Stimulated activated CD4-positive, alpha-beta T cell treated with anti-CD3 and anti-CD28 coated beads, Interleukin-2, amount 100 ng/mL, for 48 hours (primary cell): ENCODE measurements at regions not wholly inside any gene's neighbourhood (a gene's known extent, or its start where the extent isn't known, plus 50 kb on each side); places are given as distances from the start of the nearest gene placed in this dataset.

Source experiments
- DNase-seq, 2 donors: peaks; one replicate each; pipeline ENCODE4 v3.0.0-alpha.2; 2020

DNA sequence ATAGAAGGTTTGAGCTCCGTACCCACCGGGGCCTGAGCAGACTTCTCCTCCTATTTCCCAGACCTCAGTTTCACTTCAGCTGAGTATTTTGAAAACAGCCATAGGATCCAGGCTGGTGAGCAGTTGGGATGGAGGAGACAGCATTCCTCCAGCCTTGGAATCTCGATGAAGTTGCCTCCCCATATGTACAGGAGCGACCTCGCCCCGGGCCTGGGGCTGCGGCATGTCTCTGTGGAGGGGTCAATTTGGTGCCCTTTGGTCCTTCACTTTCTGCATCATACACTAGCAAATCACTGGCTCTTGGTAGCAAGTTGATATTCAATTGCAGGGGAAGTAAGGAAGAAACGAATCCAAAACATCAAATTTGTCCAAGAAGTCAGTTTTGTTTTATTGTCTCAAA lies 402.0 kb upstream of the IRX4 start:
- no peak for DNase-seq

DNA sequence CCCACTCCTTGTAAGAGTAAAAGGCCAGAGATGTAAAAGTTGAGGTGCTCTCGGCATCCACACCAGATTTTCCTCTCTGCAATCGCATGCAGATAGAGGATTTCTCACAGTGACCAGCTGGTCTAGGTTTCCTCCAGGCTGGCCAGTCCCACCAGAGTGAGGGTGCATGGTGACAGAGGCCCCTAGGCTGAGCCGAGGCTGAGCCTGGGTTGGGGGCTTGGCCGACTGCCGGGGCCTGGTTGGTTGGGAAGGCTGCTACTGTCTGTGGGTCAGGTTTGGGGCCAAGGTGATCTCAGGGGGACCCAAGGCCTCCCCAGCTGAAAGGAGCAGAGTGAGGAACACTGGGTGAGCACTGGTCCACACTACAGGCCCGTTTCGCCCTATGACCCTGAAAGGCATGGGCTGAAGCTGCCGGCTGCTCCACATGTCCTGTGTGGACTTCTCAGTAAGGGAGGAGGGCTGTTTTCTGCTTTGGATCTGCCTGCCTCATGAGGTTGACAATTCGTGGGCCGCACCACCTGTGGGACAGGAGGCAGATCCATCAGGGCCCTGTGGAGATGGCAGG lies 400.8 kb upstream of the IRX4 start:
- no peak for DNase-seq

GRCh38 chr5:2282893-2283292 lies 400.2 kb upstream of the IRX4 start:
- no peak for DNase-seq

GRCh38 chr5:2282034-2282690 lies 399.4 kb upstream of the IRX4 start:
- no peak for DNase-seq

DNA sequence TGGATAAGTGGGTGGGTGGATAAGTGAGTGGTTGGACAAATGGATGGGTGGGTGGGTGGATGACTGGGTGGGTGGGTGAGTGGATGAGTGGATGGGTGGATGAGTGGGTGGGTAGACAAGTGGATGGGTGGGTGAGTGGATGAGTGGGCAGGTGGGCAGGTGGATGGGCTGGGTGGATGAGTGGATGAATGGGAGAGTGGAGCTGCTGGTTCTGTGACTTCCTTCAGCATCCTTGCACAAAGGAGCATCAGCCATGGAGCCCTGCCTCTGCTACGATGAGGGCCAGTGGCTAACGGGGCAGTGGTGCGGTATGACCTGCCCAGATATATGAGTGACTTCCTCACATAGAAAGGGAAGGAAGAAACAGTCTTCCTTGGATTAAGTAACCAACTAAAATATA lies 398.7 kb upstream of the IRX4 start:
- no peak for DNase-seq

- no peak for DNase-seq
Observed at GRCh38 chr5:2280318-2280717, 397.6 kb upstream of the IRX4 start.

DNA sequence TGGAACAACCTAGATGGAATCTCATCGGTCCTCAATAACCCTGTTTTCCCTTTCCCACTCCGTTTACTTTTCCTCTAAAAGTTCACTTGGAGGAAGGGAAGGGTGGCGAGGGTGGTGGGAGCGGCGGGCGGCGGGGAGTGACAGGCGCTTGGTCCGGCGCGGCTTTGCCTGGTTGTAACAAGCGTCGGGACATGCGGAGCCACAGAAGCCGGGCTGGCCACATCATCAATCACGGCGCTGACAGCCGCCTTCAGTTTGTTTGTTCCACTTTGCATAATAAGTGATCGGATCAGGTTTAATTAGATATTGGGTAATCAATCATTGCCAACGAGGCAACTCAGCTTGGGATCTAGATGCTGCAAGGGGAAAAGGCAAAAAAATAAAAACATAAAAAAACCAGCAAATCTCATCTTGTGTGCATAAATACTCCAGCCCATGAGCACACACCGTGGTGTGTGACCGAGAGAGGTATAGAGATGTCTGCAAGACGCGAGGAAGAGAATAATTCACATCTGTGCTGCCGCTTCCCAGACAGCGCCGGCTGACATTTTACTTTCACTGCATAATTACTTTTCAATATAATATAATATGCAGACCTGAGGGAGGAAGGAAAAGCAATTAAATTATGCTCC lies 396.2 kb upstream of the IRX4 start:
- DNase-seq, result no peak

DNA sequence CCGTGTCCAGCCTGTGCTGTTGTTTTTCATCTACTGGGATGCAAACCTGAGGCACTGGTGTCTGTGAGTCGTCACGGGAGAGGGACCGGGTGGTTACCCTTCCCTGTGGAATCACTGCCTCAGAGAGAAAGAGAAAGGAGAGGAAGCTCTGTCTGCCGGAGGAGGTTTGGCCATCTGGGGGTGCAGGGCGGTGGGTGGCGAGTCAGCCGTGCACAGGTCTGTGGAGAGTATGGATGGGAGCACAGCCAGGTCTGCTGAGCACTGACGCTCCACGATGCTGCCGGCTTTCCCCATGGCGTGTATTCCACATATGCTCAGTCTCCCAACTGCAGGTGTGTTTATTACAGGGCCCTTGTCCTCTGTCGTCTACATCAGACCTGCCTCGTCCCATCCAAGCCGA lies 395.2 kb upstream of the IRX4 start:
- no peak for DNase-seq

GRCh38 chr5:2276101-2276500 lies 393.4 kb upstream of the IRX4 start:
- no peak for DNase-seq

GRCh38 chr5:2272755-2273154 lies 390.0 kb upstream of the IRX4 start:
- DNase-seq, result no peak

DNA sequence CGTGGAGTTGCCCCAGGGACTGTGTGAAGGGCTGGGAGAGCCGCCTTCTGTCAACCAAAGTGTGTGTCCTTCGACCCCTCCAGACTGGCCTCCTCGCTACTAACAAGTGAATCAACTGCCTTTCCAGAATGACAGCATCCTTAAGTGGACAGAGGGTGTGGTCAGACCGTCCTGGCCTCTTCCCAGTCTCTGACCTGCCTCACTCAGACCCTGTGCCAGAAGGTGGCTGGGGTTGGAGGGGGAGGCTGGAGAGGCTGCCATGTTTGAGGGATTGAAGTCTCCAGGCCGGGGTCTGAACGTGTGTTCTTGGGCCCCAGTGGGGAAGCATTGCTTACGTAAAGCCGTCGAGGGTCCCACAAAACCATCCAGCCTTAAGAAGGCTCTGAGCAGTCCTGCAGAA lies 389.3 kb upstream of the IRX4 start:
- no peak for DNase-seq

GRCh38 chr5:2271316-2271715 lies 388.6 kb upstream of the IRX4 start:
- DNase-seq, result no peak

- DNase-seq, result no peak
Observed at GRCh38 chr5:2270467-2270866, 387.7 kb upstream of the IRX4 start.

GRCh38 chr5:2269656-2270055 lies 386.9 kb upstream of the IRX4 start:
- no peak for DNase-seq

GRCh38 chr5:2267991-2268390 lies 385.3 kb upstream of the IRX4 start:
- DNase-seq, result no peak

DNA sequence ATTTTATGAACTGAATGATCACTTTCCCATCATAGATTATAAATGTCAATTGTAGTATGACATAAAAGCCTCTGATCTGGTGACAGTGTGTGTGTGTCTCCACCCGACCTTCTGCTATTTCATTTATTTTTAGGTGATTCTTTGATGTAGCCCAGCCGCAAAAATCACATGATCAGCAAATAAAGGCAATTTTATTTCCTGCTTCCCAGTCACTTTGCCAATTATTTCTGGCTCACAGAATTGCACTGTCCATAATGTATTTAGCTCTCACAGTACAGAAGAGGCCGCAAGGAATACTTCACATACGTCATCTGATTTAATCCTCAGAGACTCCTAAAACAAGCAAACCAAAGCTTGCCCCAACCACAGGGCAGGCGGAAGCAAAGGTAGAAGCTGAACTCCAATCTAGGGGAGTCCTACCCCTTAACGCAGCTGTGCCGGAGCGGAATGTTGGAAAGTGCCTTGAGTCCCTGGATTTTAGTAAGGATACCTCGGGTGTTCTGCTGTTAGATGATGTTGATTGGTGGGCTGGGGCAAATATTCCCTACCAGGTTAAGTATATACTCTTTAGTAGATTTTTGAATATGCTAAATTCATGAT lies 384.0 kb upstream of the IRX4 start:
- DNase-seq, result no peak

GRCh38 chr5:2265341-2265740 lies 382.6 kb upstream of the IRX4 start:
- DNase-seq, result no peak

- no peak for DNase-seq
Observed at GRCh38 chr5:2263763-2264162, 381.0 kb upstream of the IRX4 start.

DNA sequence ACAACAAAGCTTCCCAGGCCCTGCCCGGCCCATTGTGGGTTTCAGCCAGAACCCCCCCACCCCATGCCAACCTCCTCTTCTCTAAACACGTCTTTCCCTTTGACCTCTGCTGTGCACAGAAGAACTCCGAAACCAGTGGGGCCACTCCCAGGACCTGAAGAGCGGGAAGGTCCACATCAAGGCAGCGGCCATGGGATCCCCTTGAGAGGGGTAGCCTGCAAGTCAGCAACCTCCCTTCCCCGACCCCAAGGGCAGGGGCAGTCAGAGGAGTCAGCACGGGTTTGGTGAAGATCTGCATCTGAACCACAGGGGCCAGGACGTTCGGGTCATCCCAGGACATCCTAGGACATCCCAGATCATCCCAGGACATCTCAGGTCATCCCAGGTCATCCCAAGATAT lies 379.9 kb upstream of the IRX4 start:
- no peak for DNase-seq

- DNase-seq, result no peak
Observed at GRCh38 chr5:2261004-2261703, 378.4 kb upstream of the IRX4 start.

- no peak for DNase-seq
Observed at GRCh38 chr5:2260211-2261003, 377.7 kb upstream of the IRX4 start.

DNA sequence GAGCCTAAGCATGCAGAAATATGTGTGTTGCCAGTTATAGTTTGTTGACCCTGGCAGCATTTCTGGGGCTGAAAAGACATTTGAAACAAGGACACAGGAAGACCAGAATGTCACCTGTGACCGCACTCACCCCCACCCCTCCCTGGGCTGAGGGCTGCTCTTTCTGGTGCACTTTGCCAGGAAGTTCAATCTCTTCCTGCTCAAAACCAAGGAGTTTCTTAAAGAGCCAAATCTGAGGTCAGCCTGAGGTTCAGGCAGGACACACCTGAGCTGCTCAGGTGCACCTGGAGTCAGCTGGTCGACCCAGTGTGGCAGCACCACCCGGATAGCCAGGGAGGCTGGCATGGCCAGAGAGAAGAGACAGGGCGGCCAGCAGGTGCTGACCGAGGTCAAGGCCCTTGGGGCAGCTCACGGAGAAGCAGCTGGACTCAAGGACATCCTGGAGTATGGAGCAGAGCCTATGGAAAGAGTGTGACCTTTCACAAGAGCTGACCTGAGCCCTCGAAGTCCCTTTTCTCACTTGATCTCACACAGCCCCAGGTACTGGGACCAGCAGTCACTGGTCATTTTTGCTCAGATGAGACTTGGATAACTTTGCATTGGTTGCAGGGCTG lies 376.9 kb upstream of the IRX4 start:
- no peak for DNase-seq
